ENCODE measurements at regions not wholly inside any gene's neighbourhood (a gene's known extent, or its start where the extent isn't known, plus 50 kb on each side); places are given as distances from the start of the nearest gene placed in this dataset.

DNA sequence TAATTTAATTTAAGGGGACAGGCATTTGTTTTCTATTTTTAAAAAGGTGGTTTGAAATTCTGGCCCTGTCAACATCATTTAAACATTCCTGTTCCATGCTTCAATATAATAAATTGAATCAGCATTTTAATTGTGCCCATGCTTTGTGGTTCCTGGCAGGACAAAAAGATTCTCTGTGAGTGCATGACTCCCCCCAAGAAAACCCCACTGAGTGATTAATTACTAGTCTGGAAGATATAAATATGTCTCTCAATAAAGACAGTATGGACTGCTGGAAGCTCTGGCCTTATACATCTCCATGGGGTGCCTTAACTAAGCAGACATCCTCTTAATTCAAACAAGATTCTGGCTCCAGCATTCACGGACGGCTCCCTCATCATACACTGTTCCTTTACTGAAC is 95.0 kb upstream of the PSMD7 start:
- TF ChIP-seq POLR2A (IDR thresholded peaks at IDR 0.05; ENCODE audit: low read depth, low read length) = no peak
- no peak for TF ChIP-seq POLR2AphosphoS5 (IDR thresholded peaks at IDR 0.05; ENCODE audit: low read depth, low read length)
- no peak for TF ChIP-seq TAF1 (IDR thresholded peaks at IDR 0.05; ENCODE audit: borderline replicate concordance, low read depth, low read length)
